AG04450 (cell line): ENCODE measurements at regions not wholly inside any gene's neighbourhood (a gene's known extent, or its start where the extent isn't known, plus 50 kb on each side); places are given as distances from the start of the nearest gene placed in this dataset.
"Not testable (repeated sequence)": the region's sequence is repeated elsewhere in the genome, so short reads cannot be mapped to it uniquely, and the experiment has no call there.

Experiments used
- CTCF ChIA-PET: fragments of 300-600, 350-600 bp; formaldehyde crosslinking; extraction: SDS; loops from one replicate; lab custom pipeline; 2022; ENCODE audit warnings: antibody characterized with exemption, inconsistent platforms; lab: Charles Lee
- POLR2A ChIA-PET: fragments of 350-600 bp; formaldehyde crosslinking; extraction: SDS; loops from one replicate; lab custom pipeline; 2021; ENCODE audit warnings: antibody characterized with exemption, inconsistent platforms; lab: Yijun Ruan, JAX
- DNase-seq: peaks from one replicate; pipeline ENCODE4 v3.0.0-alpha.2; 2011; ENCODE audit warnings: low read depth, low spot score
- H3K27ac ChIP-seq: one replicate; pipeline ENCODE4 v1.5.1; 2012; ENCODE audit warnings: low read depth, low read length, control low read depth
- H3K27me3 ChIP-seq: one replicate; pipeline ENCODE4 v1.6.0; 2012; ENCODE audit warnings: low read length; ENCODE audit not compliant: control insufficient read depth, insufficient read depth
- H3K4me3 ChIP-seq: 2 replicates; pipeline ENCODE4 v1.5.1; 2011; ENCODE audit warnings: mild to moderate bottlenecking, low read depth, low read length, control low read depth
- H3K9me3 ChIP-seq: 2 replicates; pipeline ENCODE4 v1.5.1; 2012; ENCODE audit warnings: low read length; ENCODE audit not compliant: control insufficient read depth, insufficient read depth
- TF ChIP-seq, protein P1 (sequence below): IDR thresholded peaks from 2 replicates; pipeline ENCODE4 v1.5.1; 2011; ENCODE audit warnings: low read depth, low read length, control low read depth, inconsistent platforms

DNA sequence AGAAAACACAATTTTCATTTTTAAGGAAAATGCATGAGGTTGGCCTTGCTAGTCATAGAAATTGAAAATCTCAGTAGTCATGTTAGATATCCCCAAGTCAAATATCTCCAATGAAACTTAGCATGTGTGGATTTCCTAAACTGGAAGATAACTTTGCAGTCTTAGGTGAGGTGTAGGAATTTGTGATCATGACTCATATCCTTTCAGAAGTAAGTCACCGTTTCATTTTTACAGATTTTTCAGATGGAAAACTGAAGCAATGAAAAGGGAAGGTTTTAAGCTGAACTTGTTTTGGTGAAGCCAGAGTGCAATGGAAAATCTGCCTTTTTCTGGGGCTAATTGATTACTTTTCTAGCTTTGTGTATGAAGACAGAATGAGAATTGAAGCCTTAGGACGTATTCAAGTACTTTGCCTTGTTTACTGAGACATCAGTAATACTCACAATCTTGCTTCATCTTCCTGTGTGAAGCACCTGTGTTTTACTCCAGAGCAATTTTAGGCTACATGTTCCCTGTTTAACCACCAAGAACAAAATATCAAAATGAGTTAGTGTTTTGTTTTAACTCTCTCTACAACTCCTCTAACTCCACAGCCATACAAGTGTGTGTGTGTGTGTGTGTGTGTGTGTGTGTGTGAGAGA, 1662.8 kb upstream of the ADGRL3 start:
- ChIA-PET POLR2A (no interaction called here), CTCF (no interaction called here)
- H3K4me3 ChIP-seq: no peak overlapping the region
- no peaks in the 10 kb centered on the region; the same call in 1 of the 2 replicates for H3K9me3 ChIP-seq
- no peaks in the 10 kb centered on the region for H3K27me3 ChIP-seq
- TF ChIP-seq, protein P1, sequence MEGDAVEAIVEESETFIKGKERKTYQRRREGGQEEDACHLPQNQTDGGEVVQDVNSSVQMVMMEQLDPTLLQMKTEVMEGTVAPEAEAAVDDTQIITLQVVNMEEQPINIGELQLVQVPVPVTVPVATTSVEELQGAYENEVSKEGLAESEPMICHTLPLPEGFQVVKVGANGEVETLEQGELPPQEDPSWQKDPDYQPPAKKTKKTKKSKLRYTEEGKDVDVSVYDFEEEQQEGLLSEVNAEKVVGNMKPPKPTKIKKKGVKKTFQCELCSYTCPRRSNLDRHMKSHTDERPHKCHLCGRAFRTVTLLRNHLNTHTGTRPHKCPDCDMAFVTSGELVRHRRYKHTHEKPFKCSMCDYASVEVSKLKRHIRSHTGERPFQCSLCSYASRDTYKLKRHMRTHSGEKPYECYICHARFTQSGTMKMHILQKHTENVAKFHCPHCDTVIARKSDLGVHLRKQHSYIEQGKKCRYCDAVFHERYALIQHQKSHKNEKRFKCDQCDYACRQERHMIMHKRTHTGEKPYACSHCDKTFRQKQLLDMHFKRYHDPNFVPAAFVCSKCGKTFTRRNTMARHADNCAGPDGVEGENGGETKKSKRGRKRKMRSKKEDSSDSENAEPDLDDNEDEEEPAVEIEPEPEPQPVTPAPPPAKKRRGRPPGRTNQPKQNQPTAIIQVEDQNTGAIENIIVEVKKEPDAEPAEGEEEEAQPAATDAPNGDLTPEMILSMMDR: no peak
- H3K27ac ChIP-seq: no peak overlapping the region
- no peak for DNase-seq

DNA sequence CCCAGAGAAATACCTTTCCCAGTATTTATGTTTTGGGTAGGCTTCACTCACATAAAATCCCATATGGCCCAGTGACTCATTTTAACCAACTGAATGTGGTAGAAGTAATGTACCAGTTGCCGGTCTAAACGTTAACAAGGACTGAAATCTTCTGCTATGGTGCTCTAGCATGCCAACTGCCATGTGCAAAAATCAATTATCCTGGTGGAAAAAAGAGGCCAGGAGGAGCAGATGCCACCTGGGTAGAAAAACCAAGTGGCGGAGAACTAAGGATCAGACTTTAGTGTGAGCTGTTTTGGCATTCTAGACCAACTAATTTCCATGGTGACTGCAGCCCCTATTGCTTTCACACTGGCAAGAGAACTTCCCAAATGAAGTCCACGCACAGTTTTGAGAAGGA, 1660.7 kb upstream of the ADGRL3 start:
- DNase-seq: no peak
- TF ChIP-seq, protein P1: no peak
- no peaks in the 10 kb centered on the region; the same call in 1 of the 2 replicates for H3K9me3 ChIP-seq
- CTCF ChIA-PET: no interaction called here
- H3K4me3 ChIP-seq: no peak overlapping the region
- H3K27ac ChIP-seq: no peak overlapping the region
- POLR2A ChIA-PET: no interaction called here
- no peaks in the 10 kb centered on the region for H3K27me3 ChIP-seq

DNA sequence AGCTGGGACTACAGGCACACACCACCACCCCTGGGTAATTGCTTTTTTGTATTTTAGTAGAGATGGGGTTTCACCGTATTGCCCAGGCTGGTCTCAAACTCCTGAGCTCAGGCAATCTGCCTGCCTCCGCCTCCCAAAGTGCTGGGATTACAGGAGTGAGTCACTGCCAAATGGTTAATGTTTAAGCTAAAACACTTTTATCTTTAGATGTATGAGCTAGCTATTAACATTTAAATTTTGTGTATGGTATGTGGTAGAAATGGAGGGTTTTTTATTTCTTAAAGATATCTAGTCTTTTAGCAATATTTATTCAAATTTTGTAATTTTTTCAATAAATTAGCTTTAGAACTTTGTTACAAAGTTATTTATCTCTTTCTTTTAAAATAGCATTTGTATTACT, 1659.8 kb upstream of the ADGRL3 start:
- no peaks in the 10 kb centered on the region for H3K27me3 ChIP-seq
- no peak for DNase-seq
- ChIA-PET CTCF (no interaction called here), POLR2A (no interaction called here)
- TF ChIP-seq, protein P1: no peak
- no peak overlapping the region for H3K27ac ChIP-seq
- H3K4me3 ChIP-seq: no peak overlapping the region
- H3K9me3 ChIP-seq: peaks cover 2% of the 10 kb centered on the region

DNA sequence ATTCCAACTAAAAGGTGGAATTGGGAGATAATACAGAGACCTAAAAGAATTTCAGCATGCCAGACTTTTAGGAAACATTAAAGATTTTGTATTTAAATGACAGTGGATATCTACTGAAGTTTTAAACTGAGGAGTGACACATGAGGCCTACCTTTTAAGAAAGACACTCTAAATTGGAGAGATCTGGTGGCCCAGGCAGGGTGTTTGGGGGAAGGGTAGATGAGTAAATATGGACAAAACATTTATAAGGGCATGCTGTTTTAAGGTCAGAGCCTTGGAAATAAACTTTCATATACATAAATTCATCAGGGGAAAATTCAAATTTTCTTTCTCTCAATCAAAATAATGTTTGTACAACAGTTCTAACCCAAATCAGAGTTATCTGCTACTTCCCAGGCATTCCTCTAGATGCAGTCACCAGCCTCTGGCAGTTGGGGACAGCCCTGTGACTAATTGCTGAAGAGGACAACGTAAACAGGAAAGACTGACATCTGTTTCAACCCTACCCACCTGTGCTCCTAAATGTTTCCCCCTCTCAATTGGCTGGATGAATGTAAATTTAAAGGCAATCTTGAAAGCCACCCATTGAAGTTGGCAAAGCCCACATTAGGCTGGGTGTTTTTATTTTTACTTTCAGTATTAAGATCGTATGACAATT, 1646.9 kb upstream of the ADGRL3 start:
- ChIA-PET POLR2A (no interaction called here), CTCF (no interaction called here)
- H3K9me3 ChIP-seq: peaks cover 4% of the 10 kb centered on the region
- H3K4me3 ChIP-seq: no peak overlapping the region
- H3K27ac ChIP-seq: no peak overlapping the region
- no peak for DNase-seq
- H3K27me3 ChIP-seq: no peaks in the 10 kb centered on the region
- TF ChIP-seq, protein P1: no peak

DNA sequence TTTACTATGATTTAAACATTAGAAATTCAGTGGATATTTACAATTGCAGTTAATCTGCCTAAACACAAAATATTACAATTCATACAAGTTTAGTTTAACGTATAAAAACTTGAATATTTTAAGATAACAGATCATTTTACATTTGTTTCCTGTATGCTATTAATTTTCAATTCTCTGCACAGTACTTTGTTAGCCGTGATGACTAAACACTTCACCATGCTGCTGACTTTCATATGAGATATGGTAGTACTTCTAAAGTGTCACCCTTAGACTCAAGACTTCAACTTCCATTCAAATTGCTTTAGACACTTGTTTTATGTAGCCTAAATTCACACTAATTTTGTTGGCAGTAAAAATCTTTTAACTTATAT, 1646.4 kb upstream of the ADGRL3 start:
- POLR2A ChIA-PET: no interaction called here
- no peak overlapping the region for H3K4me3 ChIP-seq
- TF ChIP-seq, protein P1: no peak

DNA sequence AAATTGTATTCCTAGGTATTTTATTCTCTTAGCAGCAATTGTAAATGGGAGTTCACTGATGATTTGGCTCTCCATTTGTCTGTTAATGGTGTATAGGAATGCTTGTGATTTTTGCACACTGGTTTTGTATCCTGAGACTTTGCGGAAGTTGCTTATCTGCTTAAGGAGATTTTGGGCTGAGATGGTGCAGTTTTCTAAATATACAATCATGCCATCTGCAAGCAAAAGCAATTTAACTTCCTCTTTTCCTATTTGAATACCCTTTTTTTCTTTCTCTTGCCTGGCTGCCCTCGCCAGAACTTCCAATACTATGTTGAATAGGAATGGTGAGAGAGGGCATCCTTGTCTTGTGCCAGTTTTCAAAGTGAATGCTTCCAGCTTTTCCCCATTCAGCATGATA, 1643.9 kb upstream of the ADGRL3 start:
- CTCF ChIA-PET: not testable (repeated sequence)

More for the DNA sequence above, 1646.4 kb upstream of the ADGRL3 start:
- H3K27ac ChIP-seq: no peak overlapping the region
- H3K27me3 ChIP-seq: no peaks in the 10 kb centered on the region
- CTCF ChIA-PET: no interaction called here
- H3K9me3 ChIP-seq: peaks cover 4% of the 10 kb centered on the region
- DNase-seq: no peak

DNA sequence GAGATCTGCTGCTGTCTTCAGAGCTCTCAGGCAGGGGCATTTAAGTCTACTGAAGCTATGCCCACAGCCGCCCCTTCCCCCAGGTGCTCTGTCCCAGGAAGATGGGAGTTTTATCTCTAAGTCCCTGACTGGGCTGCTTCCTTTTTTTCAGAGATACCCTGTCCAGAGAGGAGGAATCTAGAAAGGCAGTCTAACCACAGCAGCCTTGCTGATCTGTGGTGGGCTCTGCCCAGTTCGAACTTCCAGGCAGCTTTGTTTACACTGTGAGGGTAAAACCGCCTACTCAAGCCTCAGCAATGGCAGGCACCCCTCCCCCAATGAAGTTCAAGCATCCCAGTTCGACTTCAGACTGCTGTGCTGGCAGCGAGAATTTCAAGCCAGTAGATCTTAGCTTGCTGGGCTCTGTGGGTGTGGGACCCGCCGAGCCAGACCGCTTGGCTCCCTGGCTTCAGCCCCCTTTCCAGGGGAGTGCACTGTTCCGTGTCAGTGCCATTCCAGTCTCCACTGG, 1639.9 kb upstream of the ADGRL3 start:
- POLR2A ChIA-PET, H3K27me3 ChIP-seq, H3K27ac ChIP-seq, H3K4me3 ChIP-seq, CTCF ChIA-PET, DNase-seq: not testable (repeated sequence)
- peaks cover 12% of the 10 kb centered on the region for H3K9me3 ChIP-seq

More for the DNA sequence above, 1643.9 kb upstream of the ADGRL3 start:
- H3K27me3 ChIP-seq, POLR2A ChIA-PET, H3K4me3 ChIP-seq, DNase-seq, H3K27ac ChIP-seq: not testable (repeated sequence)
- peaks cover 12% of the 10 kb centered on the region for H3K9me3 ChIP-seq
